MM.1S (cell line): ENCODE measurements at regions not wholly inside any gene's neighbourhood (a gene's known extent, or its start where the extent isn't known, plus 50 kb on each side); places are given as distances from the start of the nearest gene placed in this dataset.

Experiments
- EZH2 ChIP-seq: fragments of 300-600 bp; sonication (generic); optimal IDR thresholded peaks from 2 replicates; pipeline ENCODE3; 2017; ENCODE audit warnings: low read depth, mild to moderate bottlenecking, antibody characterized with exemption, low read length, mixed read lengths
- TF ChIP-seq, protein P1 (sequence below): fragments of 300-600 bp; sonication (generic); IDR thresholded peaks from 2 replicates; pipeline ENCODE4 v1.5.1; 2016; ENCODE audit warnings: antibody characterized with exemption, low read length, mixed read lengths

GRCh38 chr6:105824732-105825131, 261.4 kb upstream of the PRDM1 start:
- TF ChIP-seq, protein P1, sequence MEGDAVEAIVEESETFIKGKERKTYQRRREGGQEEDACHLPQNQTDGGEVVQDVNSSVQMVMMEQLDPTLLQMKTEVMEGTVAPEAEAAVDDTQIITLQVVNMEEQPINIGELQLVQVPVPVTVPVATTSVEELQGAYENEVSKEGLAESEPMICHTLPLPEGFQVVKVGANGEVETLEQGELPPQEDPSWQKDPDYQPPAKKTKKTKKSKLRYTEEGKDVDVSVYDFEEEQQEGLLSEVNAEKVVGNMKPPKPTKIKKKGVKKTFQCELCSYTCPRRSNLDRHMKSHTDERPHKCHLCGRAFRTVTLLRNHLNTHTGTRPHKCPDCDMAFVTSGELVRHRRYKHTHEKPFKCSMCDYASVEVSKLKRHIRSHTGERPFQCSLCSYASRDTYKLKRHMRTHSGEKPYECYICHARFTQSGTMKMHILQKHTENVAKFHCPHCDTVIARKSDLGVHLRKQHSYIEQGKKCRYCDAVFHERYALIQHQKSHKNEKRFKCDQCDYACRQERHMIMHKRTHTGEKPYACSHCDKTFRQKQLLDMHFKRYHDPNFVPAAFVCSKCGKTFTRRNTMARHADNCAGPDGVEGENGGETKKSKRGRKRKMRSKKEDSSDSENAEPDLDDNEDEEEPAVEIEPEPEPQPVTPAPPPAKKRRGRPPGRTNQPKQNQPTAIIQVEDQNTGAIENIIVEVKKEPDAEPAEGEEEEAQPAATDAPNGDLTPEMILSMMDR = no peak
- TF ChIP-seq EZH2 = no peak
